ENCODE measurements at regions not wholly inside any gene's neighbourhood (a gene's known extent, or its start where the extent isn't known, plus 50 kb on each side); places are given as distances from the start of the nearest gene placed in this dataset.
"Not testable (repeated sequence)": the region's sequence is repeated elsewhere in the genome, so short reads cannot be mapped to it uniquely, and the experiment has no call there.

DNA sequence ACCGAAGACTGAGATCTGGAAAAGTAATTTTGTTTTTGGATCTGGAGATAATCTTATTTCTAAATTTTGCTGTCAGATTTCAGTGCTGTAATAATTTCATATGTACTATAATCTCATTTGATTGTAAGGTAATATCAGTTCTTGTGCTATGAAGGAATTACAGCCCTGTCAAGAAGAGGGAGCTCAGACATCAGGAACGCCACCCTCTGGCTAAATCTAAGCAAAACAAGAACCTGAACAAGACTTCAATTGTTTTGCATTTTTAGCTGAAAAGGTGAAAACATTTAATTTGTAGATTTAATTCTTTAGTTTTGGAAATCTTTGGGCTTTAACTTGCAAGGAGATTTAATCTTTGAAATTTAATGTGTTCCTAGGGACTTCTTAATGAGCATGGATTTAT, 525.4 kb upstream of the HS3ST1 start:
- no peak overlapping the region for H3K4me3 ChIP-seq (IDR thresholded peaks at IDR 0.05; ENCODE audit: insufficient read depth, low read depth, low read length)
- TF ChIP-seq, protein P1, sequence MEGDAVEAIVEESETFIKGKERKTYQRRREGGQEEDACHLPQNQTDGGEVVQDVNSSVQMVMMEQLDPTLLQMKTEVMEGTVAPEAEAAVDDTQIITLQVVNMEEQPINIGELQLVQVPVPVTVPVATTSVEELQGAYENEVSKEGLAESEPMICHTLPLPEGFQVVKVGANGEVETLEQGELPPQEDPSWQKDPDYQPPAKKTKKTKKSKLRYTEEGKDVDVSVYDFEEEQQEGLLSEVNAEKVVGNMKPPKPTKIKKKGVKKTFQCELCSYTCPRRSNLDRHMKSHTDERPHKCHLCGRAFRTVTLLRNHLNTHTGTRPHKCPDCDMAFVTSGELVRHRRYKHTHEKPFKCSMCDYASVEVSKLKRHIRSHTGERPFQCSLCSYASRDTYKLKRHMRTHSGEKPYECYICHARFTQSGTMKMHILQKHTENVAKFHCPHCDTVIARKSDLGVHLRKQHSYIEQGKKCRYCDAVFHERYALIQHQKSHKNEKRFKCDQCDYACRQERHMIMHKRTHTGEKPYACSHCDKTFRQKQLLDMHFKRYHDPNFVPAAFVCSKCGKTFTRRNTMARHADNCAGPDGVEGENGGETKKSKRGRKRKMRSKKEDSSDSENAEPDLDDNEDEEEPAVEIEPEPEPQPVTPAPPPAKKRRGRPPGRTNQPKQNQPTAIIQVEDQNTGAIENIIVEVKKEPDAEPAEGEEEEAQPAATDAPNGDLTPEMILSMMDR (conservative IDR thresholded peaks at IDR 0.05; ENCODE audit: low read depth, low read length) = no peak
- no peak overlapping the region for H3K9ac ChIP-seq
- no peaks in the 10 kb centered on the region for H4K20me1 ChIP-seq (ENCODE audit: insufficient read depth)
- no peaks in the 10 kb centered on the region for H3K27me3 ChIP-seq (ENCODE audit: insufficient read depth, low read depth)
- H3K79me2 ChIP-seq (ENCODE audit: insufficient read depth, low read depth) = no peaks in the 10 kb centered on the region
- no peaks in the 10 kb centered on the region for H3K36me3 ChIP-seq (ENCODE audit: insufficient read depth)
- H3K4me2 ChIP-seq = no peak overlapping the region
- H2AFZ ChIP-seq (ENCODE audit: low read depth) = no peak overlapping the region
- no peak overlapping the region for H3K27ac ChIP-seq
- no peaks in the 10 kb centered on the region for H3K4me1 ChIP-seq (ENCODE audit: low read depth, poor library complexity, severe bottlenecking)

DNA sequence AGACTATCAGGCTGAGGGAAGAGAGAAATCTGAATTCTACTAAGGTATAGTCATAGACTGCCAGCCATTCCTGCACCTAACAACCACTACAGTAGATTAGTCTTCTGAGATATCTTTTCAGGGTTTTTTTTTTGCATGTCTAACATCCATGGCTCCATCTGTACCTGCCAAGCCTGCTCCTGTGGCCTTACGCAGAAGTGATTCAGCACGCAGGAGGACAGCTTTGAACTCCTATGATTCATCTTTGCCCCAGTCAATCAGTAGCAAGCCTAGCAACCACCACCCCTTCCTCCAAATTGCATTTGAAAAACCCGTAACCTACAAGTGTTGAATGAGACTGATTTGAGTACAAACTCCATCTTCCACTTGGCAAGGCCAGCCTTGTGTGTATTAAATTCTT, 520.7 kb upstream of the HS3ST1 start:
- H3K4me1 ChIP-seq (ENCODE audit: low read depth, poor library complexity, severe bottlenecking) = no peaks in the 10 kb centered on the region
- H3K36me3 ChIP-seq (ENCODE audit: insufficient read depth) = no peaks in the 10 kb centered on the region
- no peak overlapping the region for H3K9ac ChIP-seq
- no peak overlapping the region for H3K4me2 ChIP-seq
- no peak overlapping the region for H3K4me3 ChIP-seq (IDR thresholded peaks at IDR 0.05; ENCODE audit: insufficient read depth, low read depth, low read length)
- no peaks in the 10 kb centered on the region for H3K79me2 ChIP-seq (ENCODE audit: insufficient read depth, low read depth)
- H3K27ac ChIP-seq = no peak overlapping the region
- no peaks in the 10 kb centered on the region for H3K27me3 ChIP-seq (ENCODE audit: insufficient read depth, low read depth)
- TF ChIP-seq, protein P1 (conservative IDR thresholded peaks at IDR 0.05; ENCODE audit: low read depth, low read length) = no peak
- no peaks in the 10 kb centered on the region for H4K20me1 ChIP-seq (ENCODE audit: insufficient read depth)
- H2AFZ ChIP-seq (ENCODE audit: low read depth) = no peak overlapping the region

DNA sequence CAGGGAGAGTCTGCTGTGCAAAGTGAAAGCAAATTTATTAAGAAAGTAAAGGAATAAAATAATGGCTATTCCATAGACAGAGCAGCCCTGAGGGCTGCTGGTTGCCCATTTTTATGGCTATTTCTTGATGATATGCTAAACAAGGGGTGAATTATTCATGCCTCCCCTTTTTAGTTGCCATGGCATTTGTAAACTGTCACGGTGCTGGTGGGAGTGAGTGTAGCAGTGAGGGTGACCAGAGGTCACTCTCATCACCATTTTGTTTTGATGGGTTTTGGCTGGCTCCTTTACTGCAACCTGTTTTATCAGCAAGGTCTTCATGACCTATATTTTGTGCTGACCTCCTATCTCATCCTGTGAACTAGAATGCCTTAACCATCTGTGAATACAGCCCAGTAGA, 518.9 kb upstream of the HS3ST1 start:
- H2AFZ ChIP-seq (ENCODE audit: low read depth); H3K27me3 ChIP-seq (ENCODE audit: insufficient read depth, low read depth); H3K36me3 ChIP-seq (ENCODE audit: insufficient read depth); H3K9ac ChIP-seq; H4K20me1 ChIP-seq (ENCODE audit: insufficient read depth); H3K4me2 ChIP-seq; H3K79me2 ChIP-seq (ENCODE audit: insufficient read depth, low read depth); H3K4me3 ChIP-seq (IDR thresholded peaks at IDR 0.05; ENCODE audit: insufficient read depth, low read depth, low read length); H3K4me1 ChIP-seq (ENCODE audit: low read depth, poor library complexity, severe bottlenecking); H3K27ac ChIP-seq: not testable (repeated sequence)

DNA sequence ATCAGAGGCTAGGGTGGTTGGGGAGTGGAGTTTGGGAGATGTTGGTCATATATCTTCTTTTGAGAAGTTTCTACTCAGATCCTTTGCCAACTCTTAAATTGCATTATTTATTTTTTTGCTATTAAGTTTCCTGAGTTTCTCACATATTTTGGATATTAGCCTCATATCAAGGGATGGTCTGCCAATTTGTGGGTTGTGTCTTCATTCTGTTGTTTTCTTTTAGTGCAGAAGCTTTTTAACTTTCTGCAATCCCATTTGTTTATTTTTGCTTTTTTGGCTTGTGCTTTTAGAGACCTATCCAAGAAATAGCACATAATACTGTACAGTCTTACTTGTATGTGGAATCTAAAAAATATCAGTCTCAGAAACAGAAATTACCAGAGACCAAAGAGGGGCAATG, 509.2 kb upstream of the HS3ST1 start:
- no peaks in the 10 kb centered on the region for H3K36me3 ChIP-seq (ENCODE audit: insufficient read depth)
- H2AFZ ChIP-seq (ENCODE audit: low read depth) = no peak overlapping the region
- no peaks in the 10 kb centered on the region for H4K20me1 ChIP-seq (ENCODE audit: insufficient read depth)
- H3K9ac ChIP-seq = no peak overlapping the region
- no peaks in the 10 kb centered on the region for H3K79me2 ChIP-seq (ENCODE audit: insufficient read depth, low read depth)
- no peak overlapping the region for H3K27ac ChIP-seq
- H3K4me1 ChIP-seq (ENCODE audit: low read depth, poor library complexity, severe bottlenecking) = no peaks in the 10 kb centered on the region
- H3K4me3 ChIP-seq (IDR thresholded peaks at IDR 0.05; ENCODE audit: insufficient read depth, low read depth, low read length) = no peak overlapping the region
- H3K27me3 ChIP-seq (ENCODE audit: insufficient read depth, low read depth) = no peaks in the 10 kb centered on the region
- no peak overlapping the region for H3K4me2 ChIP-seq
- TF ChIP-seq, protein P1 (conservative IDR thresholded peaks at IDR 0.05; ENCODE audit: low read depth, low read length) = no peak

DNA sequence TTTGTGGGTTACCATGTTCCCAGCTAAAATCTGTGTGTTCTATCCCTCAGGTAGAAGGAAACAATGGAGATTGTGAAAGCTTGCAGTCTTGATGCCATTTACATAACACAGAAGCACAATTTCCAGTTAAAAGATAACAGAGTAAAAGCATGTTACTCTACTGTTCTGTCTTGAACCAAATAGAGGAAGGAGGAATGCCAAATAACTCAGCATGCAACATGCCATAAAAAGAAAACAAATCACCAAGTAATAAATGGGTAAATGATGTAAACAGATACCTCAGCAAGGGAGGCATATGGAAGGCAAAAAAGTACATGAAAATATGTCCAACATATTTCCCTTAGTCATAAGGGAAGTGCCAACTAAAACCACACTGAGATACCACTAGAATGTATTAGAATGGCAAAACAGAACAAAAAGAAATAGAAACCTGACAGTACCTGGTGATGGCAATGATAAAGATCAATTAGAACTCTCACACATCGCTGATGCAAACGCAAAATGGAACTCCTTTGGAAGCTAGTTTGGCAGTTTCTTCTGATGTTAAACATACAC, 502.6 kb upstream of the HS3ST1 start:
- H3K9ac ChIP-seq = no peak overlapping the region
- TF ChIP-seq, protein P1 (conservative IDR thresholded peaks at IDR 0.05; ENCODE audit: low read depth, low read length) = no peak
- no peaks in the 10 kb centered on the region for H3K27me3 ChIP-seq (ENCODE audit: insufficient read depth, low read depth)
- no peak overlapping the region for H3K4me3 ChIP-seq (IDR thresholded peaks at IDR 0.05; ENCODE audit: insufficient read depth, low read depth, low read length)
- no peaks in the 10 kb centered on the region for H4K20me1 ChIP-seq (ENCODE audit: insufficient read depth)
- no peak overlapping the region for H2AFZ ChIP-seq (ENCODE audit: low read depth)
- no peaks in the 10 kb centered on the region for H3K4me1 ChIP-seq (ENCODE audit: low read depth, poor library complexity, severe bottlenecking)
- no peak overlapping the region for H3K4me2 ChIP-seq
- no peaks in the 10 kb centered on the region for H3K36me3 ChIP-seq (ENCODE audit: insufficient read depth)
- H3K79me2 ChIP-seq (ENCODE audit: insufficient read depth, low read depth) = no peaks in the 10 kb centered on the region
- no peak overlapping the region for H3K27ac ChIP-seq

Data from KMS-11 (cell line).